Fibroblast of lung (primary cell): ENCODE measurements at regions not wholly inside any gene's neighbourhood (a gene's known extent, or its start where the extent isn't known, plus 50 kb on each side); places are given as distances from the start of the nearest gene placed in this dataset.

Experiments used
- DNase-seq, 2 donors: peaks; one replicate each; pipeline versions ENCODE4 v3.0.0 to v3.0.0-alpha.2; 2010; ENCODE audit warnings: low read depth in 2 of 2
- H2AFZ ChIP-seq: 2 replicates; pipeline ENCODE4 v1.5.1; 2012; ENCODE audit warnings: low read length, control low read depth, inconsistent platforms
- H3K27ac ChIP-seq: 2 replicates; pipeline ENCODE4 v1.5.1; 2011; ENCODE audit warnings: low read length, control low read depth; ENCODE audit not compliant: insufficient read depth
- H3K27me3 ChIP-seq: 2 replicates; pipeline ENCODE4 v1.5.1; 2011; ENCODE audit warnings: mild to moderate bottlenecking, low read length; ENCODE audit not compliant: control insufficient read depth, insufficient read depth
- H3K36me3 ChIP-seq: 2 replicates; pipeline ENCODE4 v1.5.1; 2011; ENCODE audit warnings: low read length; ENCODE audit not compliant: control insufficient read depth, insufficient read depth
- H3K4me1 ChIP-seq: 2 replicates; pipeline ENCODE4 v1.5.1; 2011; ENCODE audit warnings: low read length; ENCODE audit not compliant: control insufficient read depth, insufficient read depth; ENCODE audit errors: extremely low read depth
- H3K4me2 ChIP-seq: 2 replicates; pipeline ENCODE4 v1.5.1; 2011; ENCODE audit warnings: low read length, control low read depth; ENCODE audit not compliant: insufficient read depth; ENCODE audit errors: extremely low read depth
- H3K4me3 ChIP-seq, 4 experiments: fragments of 200-600 bp in 1 of 4; sonication (generic) in 1 of 4; replicated peaks in 1 of 4; 2 replicates each; pipeline ENCODE4 v1.5.1; 2011 to 2016; ENCODE audit warnings: low read length in 4 of 4, low read depth in 3 of 4, mild to moderate bottlenecking in 3 of 4, control low read depth in 2 of 4, inconsistent platforms in 1 of 4, mixed read lengths in 1 of 4; ENCODE audit not compliant: insufficient read depth in 1 of 4; ENCODE audit errors: control extremely low read depth in 1 of 4
- H3K79me2 ChIP-seq: 2 replicates; pipeline ENCODE4 v1.5.1; 2012; ENCODE audit warnings: mild to moderate bottlenecking, low read length, inconsistent platforms; ENCODE audit not compliant: control insufficient read depth, insufficient read depth
- H3K9ac ChIP-seq: 2 replicates; pipeline ENCODE4 v1.5.1; 2011; ENCODE audit warnings: mild to moderate bottlenecking, low read length, control low read depth; ENCODE audit not compliant: insufficient read depth
- H3K9me3 ChIP-seq: 2 replicates; pipeline ENCODE4 v1.5.1; 2012; ENCODE audit warnings: low read depth, low read length; ENCODE audit not compliant: control insufficient read depth, insufficient read depth
- H4K20me1 ChIP-seq: 2 replicates; pipeline ENCODE4 v1.5.1; 2011; ENCODE audit warnings: low read length; ENCODE audit not compliant: control insufficient read depth, insufficient read depth; ENCODE audit errors: extremely low read depth
- EZH2 ChIP-seq: IDR thresholded peaks from 2 replicates; pipeline ENCODE4 v1.5.1; 2012; ENCODE audit warnings: low read length, control low read depth, mild to moderate bottlenecking; ENCODE audit errors: missing control alignments
- TF ChIP-seq, protein P1 (sequence below), 2 donors: IDR thresholded peaks in 1 of 2; conservative IDR thresholded peaks in 1 of 2; 1 replicate in 1 of 2; 2 replicates in 1 of 2; pipeline ENCODE4 v1.5.1; 2011 to 2012; ENCODE audit warnings: low read length in 2 of 2, control low read depth in 1 of 2, inconsistent platforms in 1 of 2, low read depth in 1 of 2, mild to moderate bottlenecking in 1 of 2

DNA sequence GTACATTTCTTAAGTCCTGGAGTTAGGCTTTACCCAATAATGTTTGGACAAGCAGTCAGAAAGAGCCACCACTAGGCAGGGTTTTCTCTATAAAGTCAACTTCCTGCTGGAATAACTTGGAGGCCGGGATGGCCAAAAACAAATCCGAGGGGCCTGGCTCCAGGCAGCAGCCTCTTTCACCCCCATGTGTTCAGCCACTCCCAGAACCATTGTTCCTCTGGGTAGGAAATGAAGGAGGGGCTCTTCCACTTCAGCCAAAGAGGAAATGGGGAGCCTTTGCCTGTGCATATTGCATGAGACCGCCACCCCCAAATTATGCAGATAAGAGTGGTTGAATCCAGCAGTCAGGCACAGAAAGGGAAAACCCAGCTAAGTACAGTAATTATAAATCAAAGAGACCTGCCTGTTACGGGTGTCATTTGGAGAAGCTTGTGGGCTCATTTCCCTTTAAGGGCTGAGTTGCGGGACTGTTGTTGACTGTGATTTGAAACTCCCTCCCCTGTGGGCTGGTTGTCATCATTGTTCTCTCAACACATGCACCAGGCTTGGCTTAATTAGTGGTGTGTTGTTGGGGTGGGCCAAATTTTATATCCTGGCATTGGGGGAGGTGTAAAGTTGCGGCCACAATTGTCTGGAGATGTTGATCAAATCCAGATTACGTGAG is 212.8 kb upstream of the SOX11 start:
- H2AFZ ChIP-seq, result no peak overlapping the region
- H3K4me2 ChIP-seq, result no peak overlapping the region
- no peak for TF ChIP-seq EZH2
- TF ChIP-seq, protein P1, sequence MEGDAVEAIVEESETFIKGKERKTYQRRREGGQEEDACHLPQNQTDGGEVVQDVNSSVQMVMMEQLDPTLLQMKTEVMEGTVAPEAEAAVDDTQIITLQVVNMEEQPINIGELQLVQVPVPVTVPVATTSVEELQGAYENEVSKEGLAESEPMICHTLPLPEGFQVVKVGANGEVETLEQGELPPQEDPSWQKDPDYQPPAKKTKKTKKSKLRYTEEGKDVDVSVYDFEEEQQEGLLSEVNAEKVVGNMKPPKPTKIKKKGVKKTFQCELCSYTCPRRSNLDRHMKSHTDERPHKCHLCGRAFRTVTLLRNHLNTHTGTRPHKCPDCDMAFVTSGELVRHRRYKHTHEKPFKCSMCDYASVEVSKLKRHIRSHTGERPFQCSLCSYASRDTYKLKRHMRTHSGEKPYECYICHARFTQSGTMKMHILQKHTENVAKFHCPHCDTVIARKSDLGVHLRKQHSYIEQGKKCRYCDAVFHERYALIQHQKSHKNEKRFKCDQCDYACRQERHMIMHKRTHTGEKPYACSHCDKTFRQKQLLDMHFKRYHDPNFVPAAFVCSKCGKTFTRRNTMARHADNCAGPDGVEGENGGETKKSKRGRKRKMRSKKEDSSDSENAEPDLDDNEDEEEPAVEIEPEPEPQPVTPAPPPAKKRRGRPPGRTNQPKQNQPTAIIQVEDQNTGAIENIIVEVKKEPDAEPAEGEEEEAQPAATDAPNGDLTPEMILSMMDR (conservative IDR thresholded peaks at IDR 0.05 in 1 of 2, IDR thresholded peaks at IDR 0.05 in 1 of 2; ENCODE audit: low read depth in 1 of 2, low read length in 2 of 2), result no peak

DNA sequence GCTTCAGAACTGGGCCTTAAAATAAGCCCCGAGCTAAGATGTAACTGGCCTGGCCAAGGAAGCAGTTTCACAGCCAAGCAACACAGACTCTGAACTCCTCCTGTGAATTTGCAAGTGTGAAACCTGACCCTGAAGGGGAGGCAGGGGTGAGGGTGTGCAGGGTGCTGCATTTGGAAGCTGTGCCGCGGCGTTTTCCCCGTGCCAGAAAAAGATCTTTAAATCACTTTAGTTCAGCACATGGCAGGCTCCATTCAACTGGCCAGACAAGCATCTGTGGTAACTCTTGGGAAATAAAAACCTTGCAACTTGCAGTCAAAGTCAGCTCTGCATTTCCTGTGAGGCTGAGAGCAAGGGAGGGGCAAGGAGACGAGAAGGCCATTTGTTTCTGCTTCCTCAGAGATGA is 209.3 kb upstream of the SOX11 start:
- no peak overlapping the region for H2AFZ ChIP-seq
- no peak overlapping the region for H3K4me2 ChIP-seq
- peak; percentile 42 to 74 for DNase-seq

More for the DNA sequence above, 212.8 kb upstream of the SOX11 start:
- Histone ChIP-seq H3K4me3 (no peak overlapping the region), H3K9ac (no peak overlapping the region), H3K36me3 (no peaks in the 10 kb centered on the region), H3K27me3 (no peaks in the 10 kb centered on the region), H3K27ac (no peak overlapping the region), H3K79me2 (no peaks in the 10 kb centered on the region), H4K20me1 (no peaks in the 10 kb centered on the region), H3K9me3 (no peaks in the 10 kb centered on the region), H3K4me1 (no peaks in the 10 kb centered on the region)
- DNase-seq, result no peak

DNA sequence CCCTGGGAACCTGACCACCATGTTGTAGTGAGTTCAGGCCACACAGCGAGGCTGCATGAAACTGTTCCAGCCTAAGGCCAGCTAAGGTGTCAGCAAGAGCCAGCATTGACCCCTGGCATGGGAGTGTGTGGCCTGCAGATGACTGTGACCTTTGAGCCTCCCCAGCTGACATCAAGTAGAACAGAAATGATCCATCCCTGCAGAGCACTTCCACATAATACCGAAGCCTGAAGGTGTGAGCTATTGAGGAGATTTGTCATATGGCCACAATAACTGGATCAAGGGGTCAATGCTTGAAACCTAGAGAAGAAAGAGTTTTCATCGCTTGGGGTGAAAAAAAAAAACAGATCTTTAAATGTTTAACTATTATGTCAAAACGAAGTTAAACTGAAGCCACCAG is 207.3 kb upstream of the SOX11 start:
- no peak for TF ChIP-seq EZH2
- TF ChIP-seq, protein P1 (conservative IDR thresholded peaks at IDR 0.05 in 1 of 2, IDR thresholded peaks at IDR 0.05 in 1 of 2; ENCODE audit: low read depth in 1 of 2, low read length in 2 of 2), result no peak
- H3K4me1 ChIP-seq, result no peaks in the 10 kb centered on the region
- H3K79me2 ChIP-seq, result no peaks in the 10 kb centered on the region
- no peak overlapping the region for H3K27ac ChIP-seq
- H3K4me2 ChIP-seq, result no peak overlapping the region
- no peaks in the 10 kb centered on the region for H3K9me3 ChIP-seq
- no peaks in the 10 kb centered on the region for H4K20me1 ChIP-seq
- no peaks in the 10 kb centered on the region for H3K27me3 ChIP-seq
- H2AFZ ChIP-seq, result no peak overlapping the region
- no peaks in the 10 kb centered on the region for H3K36me3 ChIP-seq
- DNase-seq, result no peak
- H3K4me3 ChIP-seq, result no peak overlapping the region
- H3K9ac ChIP-seq, result no peak overlapping the region

More for the DNA sequence above, 209.3 kb upstream of the SOX11 start:
- Histone ChIP-seq H3K9me3 (no peaks in the 10 kb centered on the region), H3K36me3 (no peaks in the 10 kb centered on the region), H4K20me1 (no peaks in the 10 kb centered on the region), H3K4me3 (no peak overlapping the region), H3K4me1 (no peaks in the 10 kb centered on the region), H3K27ac (no peak overlapping the region), H3K27me3 (no peaks in the 10 kb centered on the region), H3K79me2 (no peaks in the 10 kb centered on the region), H3K9ac (no peak overlapping the region)
- TF ChIP-seq, protein P1 (conservative IDR thresholded peaks at IDR 0.05 in 1 of 2, IDR thresholded peaks at IDR 0.05 in 1 of 2; ENCODE audit: low read depth in 1 of 2, low read length in 2 of 2), result no peak
- no peak for TF ChIP-seq EZH2
